ENCODE measurements at regions not wholly inside any gene's neighbourhood (a gene's known extent, or its start where the extent isn't known, plus 50 kb on each side); places are given as distances from the start of the nearest gene placed in this dataset.
A peak's percentile ranks its signal among the peaks of the same experiment; 100 is the strongest.

DNA sequence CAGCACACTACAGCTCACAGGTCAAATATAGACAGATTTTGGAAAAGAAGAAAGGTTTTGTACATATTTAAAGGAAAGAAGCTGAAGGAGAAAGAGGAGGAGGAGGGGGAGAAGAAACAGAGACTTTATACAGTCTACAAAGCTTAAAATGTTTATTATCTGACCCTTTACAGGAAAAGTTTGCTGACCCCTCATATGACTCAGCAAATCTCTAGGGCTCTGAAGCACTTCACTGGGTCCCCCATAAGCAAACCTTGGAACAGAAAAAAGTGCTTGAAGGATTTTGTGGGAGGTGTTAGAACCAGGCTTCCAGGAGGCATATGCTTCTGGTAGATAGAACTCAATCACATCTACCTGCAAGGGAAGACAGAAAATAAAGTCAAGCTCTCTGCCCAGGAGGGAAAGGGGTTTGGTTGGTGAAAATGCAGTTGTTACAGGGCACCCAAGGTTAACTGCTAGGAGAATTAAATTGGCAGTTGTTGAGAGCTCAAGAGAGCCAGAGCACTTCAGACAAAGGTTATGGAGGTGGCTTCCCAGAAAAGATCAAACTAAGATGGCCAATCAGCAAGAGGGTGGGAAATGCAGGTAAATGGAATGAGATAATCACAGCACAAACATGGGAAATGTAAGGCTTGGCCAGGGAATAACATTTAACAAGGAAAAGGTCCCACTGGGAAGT is 207.4 kb upstream of the SGK1 start:
- no peak for DNase-seq (ENCODE audit: low read depth in 2 of 2)

GRCh38 chr6:134523903-134524650 is 206.2 kb upstream of the SGK1 start:
- no peak for DNase-seq (ENCODE audit: low read depth in 2 of 2)

DNA sequence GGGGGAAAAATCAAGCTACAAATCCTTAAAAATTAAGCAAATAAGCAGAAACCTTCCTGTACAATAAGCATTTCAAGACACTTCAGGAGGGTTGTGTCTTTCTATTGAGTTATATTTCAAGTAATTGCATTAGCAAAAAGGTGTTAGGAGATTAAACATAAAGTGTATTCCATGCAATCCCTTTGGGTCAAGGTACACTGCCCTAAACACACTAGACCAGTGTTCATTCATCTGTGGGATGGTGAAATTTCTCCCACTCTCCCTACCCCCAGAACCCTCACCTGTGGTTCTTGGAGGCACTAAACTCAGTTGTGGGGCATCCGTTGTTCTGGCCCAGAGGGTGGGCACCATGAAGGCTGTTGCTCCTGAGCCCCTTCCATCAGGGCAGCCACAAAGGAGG is 205.1 kb upstream of the SGK1 start:
- DNase-seq (ENCODE audit: low read depth in 2 of 2): no peak

- no peak for DNase-seq (ENCODE audit: low read depth in 2 of 2)
Observed at GRCh38 chr6:134521116-134521501, 203.2 kb upstream of the SGK1 start.

DNA sequence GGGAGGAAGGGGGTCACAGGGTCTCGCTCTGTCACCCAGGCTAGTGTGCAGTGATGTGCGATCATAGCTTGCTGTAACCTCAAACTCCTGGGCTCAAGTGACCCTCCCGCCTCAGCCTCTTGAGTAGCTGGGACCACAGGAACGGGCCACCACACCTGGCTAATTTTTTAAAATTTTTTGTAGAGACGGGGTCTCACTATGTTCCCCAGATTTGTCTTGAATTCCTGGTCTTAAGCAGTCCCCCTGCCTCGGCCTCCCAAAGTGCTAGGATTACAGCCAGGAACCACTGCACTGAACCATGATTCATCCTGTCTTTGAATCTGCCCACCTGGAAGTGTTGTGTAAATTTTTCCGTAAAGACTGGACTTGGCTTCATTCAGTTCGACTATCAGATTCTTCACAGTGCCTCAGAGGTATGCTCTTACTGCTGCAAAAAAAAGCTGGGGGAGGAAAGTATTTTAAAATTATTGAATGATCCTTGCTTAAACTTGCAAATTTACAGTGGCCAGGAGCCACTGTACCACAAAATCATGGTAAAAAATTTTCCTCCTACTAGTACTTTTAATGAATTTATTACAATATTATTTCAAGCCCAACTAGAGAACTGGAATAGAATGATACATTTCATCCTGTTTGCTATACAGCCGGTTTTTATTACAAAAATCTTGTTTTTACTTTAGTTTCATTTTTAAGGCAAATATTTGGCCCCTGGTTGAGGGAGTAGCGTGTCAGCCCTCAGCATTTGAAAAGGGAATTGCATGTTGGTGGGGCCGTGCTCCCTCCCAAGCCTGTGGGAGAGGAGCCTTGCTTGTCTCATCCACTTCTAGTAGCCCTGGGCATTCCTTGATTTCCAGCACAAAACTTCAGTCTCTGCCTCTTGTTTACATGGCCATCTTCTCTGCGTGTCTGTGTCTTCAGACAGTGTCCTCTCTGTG is 202.5 kb upstream of the SGK1 start:
- no peak for DNase-seq (ENCODE audit: low read depth in 2 of 2)

- peak in 1 of 2 donors; percentile 7 for DNase-seq (ENCODE audit: low read depth in 2 of 2)
Observed at GRCh38 chr6:134519465-134519864, 201.6 kb upstream of the SGK1 start.

DNA sequence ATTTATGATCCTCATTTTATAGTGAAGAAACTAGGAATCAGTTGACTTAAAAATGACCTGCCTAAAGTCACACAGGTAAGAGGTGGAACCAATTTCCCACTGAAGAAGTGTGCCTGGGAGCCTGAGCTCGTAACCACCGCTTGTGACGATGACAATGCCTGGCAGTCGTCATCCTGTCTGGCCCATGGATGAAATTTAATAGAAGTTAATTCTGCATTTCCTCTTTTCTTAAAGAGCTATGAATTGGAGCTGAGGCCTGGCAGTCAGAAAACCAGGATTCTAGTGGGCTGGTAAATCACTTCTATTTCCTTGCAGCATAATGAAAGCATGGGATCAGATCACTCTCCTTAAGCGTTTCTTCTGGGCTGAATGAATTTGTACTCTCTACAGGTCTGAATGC is 200.0 kb upstream of the SGK1 start:
- no peak for DNase-seq (ENCODE audit: low read depth in 2 of 2)

- no peak for DNase-seq (ENCODE audit: low read depth in 2 of 2)
Observed at GRCh38 chr6:134517145-134517658, 199.3 kb upstream of the SGK1 start.

DNA sequence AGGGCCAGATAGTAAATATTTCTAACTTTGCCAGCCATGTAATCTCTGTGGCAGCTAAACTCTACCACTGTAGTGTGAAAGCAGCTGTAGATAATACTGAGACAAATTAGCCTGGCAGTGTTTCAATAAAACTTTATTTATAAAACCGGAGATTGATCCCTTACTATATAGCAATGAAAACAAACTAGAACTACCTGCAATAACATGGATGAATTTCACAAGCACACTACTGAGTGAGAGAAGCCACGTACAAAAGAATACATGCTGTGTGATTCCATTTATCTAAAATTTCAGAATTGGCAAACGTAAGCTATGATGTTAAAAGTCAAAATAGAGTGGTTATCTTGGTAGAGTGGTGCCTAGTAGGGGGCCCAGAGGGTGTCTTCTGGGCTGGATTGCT is 198.7 kb upstream of the SGK1 start:
- no peak for DNase-seq (ENCODE audit: low read depth in 2 of 2)

- no peak for DNase-seq (ENCODE audit: low read depth in 2 of 2)
Observed at GRCh38 chr6:134515986-134516385, 198.1 kb upstream of the SGK1 start.

DNA sequence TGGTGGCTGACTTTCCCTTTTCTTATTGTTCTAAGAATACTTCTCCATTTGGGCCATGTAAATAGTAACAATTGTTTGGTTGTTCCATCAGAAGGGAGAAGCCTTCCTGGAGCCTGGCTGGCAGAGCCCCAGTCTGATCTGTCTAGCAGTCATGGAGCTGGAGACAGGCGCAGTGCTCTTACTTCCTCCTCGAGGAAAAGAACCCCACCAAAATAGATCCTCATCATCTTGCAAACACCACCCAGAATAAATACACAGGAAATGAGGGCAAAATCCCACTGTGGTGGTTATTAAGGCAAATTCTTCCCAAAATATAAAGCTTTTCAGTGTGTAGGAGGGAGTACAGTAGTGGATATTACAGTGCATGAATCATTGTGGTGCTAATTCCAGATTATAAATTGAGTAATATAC is 195.1 kb upstream of the SGK1 start:
- no peak for DNase-seq (ENCODE audit: low read depth in 2 of 2)

- no peak for DNase-seq (ENCODE audit: low read depth in 2 of 2)
Observed at GRCh38 chr6:134511984-134512683, 194.2 kb upstream of the SGK1 start.

DNA sequence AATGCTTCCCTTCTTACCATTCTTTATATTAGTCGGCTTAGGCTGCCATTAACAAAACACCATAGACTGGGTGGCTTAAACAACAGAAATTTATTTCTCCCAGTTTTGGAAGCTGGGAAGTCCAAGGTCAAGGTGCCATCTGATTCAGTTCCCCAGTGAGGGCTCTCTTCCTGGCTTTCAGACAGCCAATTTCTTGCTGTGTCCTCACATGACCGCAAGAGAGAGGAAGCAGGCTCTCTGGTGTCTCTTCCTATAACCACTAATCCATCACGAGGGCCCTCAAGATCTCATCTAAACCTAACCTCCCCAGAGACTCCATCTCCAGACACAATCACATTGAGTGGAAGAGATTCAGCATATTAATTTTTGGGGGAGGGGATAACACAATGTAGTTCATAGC is 193.0 kb upstream of the SGK1 start:
- no peak for DNase-seq (ENCODE audit: low read depth in 2 of 2)

GRCh38 chr6:134510142-134510541 is 192.2 kb upstream of the SGK1 start:
- no peak for DNase-seq (ENCODE audit: low read depth in 2 of 2)

DNA sequence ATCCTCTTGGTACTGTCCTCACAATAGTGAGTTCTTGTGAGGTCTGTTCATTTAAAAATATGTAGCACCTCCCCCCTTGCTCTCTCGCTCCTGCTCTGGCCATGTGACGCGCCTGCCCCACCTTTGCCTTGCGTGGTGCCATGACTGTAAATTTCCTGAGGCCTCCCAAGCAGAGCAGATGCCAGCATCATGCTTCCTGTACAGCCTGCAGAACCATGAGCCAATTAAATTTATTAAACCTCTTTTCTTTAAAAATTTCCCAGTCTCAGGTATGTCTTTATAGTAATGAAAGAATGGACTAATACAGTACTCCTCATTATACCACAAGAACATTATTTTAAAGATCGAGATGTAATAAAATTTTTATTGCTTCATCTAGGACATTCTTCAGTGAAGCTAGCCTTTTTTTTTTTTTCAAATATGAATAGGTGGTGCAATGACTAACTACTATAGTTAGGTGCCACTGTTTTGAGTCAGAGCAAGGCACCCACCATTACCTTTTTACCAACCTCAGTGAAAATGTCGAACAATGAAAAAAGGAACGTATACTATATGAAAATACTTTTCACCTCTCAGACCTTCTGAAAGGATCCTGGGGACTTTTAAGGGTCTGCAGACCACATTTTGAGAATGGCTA is 191.1 kb upstream of the SGK1 start:
- DNase-seq (ENCODE audit: low read depth in 2 of 2): no peak

DNA sequence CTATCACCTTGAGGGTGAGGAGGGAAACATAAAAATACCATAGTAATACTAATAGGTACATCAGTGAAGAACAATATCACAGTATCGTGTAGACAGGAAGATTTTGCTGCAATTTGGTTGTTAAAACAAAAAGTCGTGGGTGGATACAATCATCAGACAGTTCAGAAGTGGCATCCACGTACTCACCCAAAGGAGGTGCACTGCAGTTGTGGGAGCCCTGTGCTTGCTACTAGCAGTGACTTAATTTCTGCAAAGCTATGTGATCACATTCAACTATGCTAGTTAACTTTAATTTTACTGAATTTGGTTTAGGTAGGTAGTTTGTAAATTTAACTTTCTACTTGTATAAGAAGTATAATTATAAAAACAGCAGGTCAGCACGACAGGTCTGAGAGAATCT is 188.2 kb upstream of the SGK1 start:
- no peak for DNase-seq (ENCODE audit: low read depth in 2 of 2)

DNA sequence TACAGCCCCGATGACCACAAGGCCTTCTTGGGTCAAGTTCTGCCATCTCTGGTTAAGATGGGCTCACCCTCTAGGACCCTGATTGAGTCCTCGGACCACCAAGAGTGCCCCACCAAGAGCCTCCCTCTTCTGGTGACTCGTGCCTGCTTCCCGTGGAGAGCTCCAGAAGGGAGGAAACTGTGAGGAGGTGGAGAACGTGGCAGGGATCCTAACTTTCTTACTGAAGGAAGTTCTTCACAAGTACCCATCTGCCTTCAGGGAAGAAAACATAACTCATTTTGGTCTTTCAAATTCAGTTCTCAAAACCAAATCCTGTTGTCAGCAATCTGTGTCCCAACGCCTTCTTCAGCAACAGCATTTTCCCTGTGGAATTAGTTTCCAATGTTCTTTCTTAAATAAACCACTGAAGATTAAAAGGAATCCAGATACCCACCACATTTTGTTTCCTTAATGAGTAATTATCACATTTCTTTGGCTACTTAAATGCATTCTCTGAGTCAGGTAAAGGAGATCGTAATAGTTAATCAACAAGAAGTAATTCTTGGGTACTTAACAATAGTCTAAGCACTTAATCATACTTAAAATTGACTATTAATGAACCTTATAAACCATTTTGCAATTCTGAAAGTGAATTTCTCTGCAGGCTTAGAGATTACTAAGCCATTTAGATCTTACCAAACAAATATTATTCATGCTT is 185.8 kb upstream of the SGK1 start:
- no peak for DNase-seq (ENCODE audit: low read depth in 2 of 2)

DNA sequence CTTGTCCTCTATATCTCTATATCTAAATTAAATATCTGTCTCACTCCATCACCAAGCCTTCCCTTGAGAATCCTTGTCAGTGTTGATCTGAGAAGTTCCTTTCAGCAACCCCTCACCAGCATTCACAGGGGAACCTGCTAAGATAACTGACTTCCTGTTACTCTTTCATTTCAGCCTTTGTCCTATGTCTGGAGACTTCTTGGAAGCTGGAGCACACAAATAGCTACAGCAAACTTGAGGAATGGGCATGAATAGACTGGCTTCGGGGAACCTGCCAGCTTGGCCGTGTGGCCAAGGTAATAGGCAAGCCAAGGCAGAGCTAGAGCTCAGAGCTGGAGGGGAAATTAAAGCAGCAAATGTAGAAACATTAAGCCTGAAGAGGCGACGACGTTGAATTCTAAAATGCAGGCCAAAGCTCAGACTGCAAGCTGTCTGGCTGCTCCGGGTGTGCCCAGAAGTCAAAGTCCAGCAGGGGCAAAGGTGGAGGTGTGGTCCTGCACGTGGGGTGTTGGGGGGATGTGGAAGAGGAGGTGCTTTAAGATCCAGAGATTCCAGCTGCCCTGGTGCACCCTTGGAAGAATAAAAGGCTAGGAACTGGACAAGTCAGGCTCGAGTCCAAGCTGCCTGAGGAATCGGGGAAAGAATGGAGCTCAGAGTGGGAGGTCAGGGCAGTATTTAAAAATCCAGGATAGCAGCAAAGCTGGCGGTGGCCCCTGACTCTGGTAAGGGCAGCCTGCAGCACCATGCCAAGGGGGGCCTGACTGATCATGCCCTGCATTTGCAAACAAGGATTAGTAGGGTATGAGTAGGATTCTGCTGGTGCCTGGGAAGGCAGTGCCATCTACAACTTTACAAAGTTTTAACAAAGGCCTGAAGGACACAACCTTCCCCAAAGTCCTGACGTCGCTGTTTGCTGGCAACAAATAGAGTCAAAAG is 185.0 kb upstream of the SGK1 start:
- DNase-seq (ENCODE audit: low read depth in 2 of 2): no peak

DNA sequence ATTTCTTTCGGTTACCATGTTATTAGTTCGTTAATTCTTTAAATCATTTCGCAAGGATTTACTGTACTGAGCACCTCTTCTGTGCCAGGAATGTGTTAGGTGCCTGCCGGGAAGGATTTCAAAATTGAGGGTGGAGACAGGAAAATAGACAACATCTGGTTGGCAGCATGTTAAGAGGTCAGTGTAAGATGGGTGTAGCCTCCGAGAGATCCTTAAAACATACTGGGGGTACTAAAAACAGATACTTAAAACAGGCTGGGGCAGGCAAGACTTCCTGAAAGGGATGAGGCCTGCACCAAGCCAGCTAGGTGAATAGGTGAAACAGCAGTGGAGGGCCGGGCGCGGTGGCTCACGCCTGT is 178.0 kb upstream of the SGK1 start:
- no peak for DNase-seq (ENCODE audit: low read depth in 2 of 2)

Data from activated CD4-positive, alpha-beta T cell treated with anti-CD3 and anti-CD28 coated beads for 24 hours (primary cell).